ENCODE measurements at regions not wholly inside any gene's neighbourhood (a gene's known extent, or its start where the extent isn't known, plus 50 kb on each side); places are given as distances from the start of the nearest gene placed in this dataset.

GRCh38 chr6:130716466-130716865, 110.7 kb upstream of the SMLR1 start:
- TF ChIP-seq CTCF (IDR thresholded peaks at IDR 0.05), result no peak
- TF ChIP-seq POLR2A (IDR thresholded peaks at IDR 0.05), result no peak

All from uterus (tissue), 2 donors.